Right atrium auricular region (tissue), 2 donors: ENCODE measurements at regions not wholly inside any gene's neighbourhood (a gene's known extent, or its start where the extent isn't known, plus 50 kb on each side); places are given as distances from the start of the nearest gene placed in this dataset.

Experiments
- DNase-seq: peaks from one replicate; pipeline ENCODE4 v3.0.0-alpha.2; 2019; ENCODE audit warnings: low spot score
- H3K27ac ChIP-seq, 2 donors: fragments of 200-600 bp; sonication (generic); 1 replicate in 1 of 2; 2 replicates in 1 of 2; pipeline ENCODE4 v1.5.1; 2016 to 2019
- H3K27me3 ChIP-seq, 2 donors: fragments of 200-600 bp; sonication (generic); one replicate each; pipeline versions ENCODE4 v1.5.1 to v1.6.0; 2017 to 2019
- H3K36me3 ChIP-seq: fragments of 200-600 bp; sonication (generic); one replicate; pipeline ENCODE4 v1.5.1; 2016
- H3K4me1 ChIP-seq, 2 donors: fragments of 200-600 bp; sonication (generic); one replicate each; pipeline versions ENCODE4 v1.5.1 to v1.6.0; 2017 to 2019
- H3K4me3 ChIP-seq, 2 donors: fragments of 200-600 bp; sonication (generic); 1 replicate in 1 of 2; 2 replicates in 1 of 2; pipeline ENCODE4 v1.5.1; 2017 to 2019; ENCODE audit warnings: mild to moderate bottlenecking in 1 of 2, moderate library complexity in 1 of 2
- H3K9me3 ChIP-seq, 2 donors: fragments of 200-600 bp; sonication (generic); one replicate each; pipeline ENCODE4 v1.5.1; 2019
- CTCF ChIP-seq, 2 donors: fragments of 200-600 bp; sonication (generic); IDR thresholded peaks; one replicate each; pipeline ENCODE4 v1.5.1; 2019; ENCODE audit warnings: antibody characterized with exemption in 2 of 2

GRCh38 chr1:185368913-185369491 is 52.0 kb upstream of the IVNS1ABP start:
- Histone ChIP-seq H3K27ac (no peak overlapping the region), H3K4me3 (no peak overlapping the region)
- no peak for TF ChIP-seq CTCF (IDR thresholded peaks at IDR 0.05)

DNA sequence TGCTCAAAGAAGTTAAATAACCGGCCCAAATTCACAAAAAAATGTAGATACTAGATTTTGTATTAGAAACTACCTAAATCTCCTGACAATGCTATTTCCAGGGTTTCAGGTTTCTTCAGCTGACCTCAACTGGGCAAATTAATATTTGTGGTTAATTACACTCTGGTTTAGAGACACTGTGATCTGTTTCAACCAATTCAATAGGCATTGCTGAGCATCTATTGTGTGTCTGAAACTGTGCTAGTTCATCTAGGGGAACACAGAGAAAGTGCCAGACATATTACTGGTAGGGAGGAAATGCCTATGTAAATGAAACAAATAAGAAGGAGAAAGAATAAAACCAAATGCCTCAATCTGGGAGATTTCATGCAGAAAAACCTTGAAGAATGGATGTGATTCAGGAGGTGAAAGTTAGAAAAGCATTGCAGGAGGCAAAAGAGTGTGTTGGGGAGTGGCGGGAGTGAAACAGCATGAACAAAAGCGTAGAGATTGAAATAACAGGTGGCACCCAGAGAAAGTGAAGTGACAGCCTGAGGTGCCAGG is 51.3 kb upstream of the IVNS1ABP start:
- no peaks in the 10 kb centered on the region for H3K9me3 ChIP-seq
- DNase-seq, result no peak
- no peak for TF ChIP-seq CTCF (IDR thresholded peaks at IDR 0.05)

More at GRCh38 chr1:185368913-185369491, 52.0 kb upstream of the IVNS1ABP start:
- no peaks in the 10 kb centered on the region for H3K4me1 ChIP-seq
- no peak for DNase-seq
- H3K36me3 ChIP-seq, result no peaks in the 10 kb centered on the region
- H3K27me3 ChIP-seq, result no peaks in the 10 kb centered on the region
- H3K9me3 ChIP-seq, result no peaks in the 10 kb centered on the region

GRCh38 chr1:185367218-185367617 is 50.2 kb upstream of the IVNS1ABP start:
- no peak overlapping the region for H3K4me3 ChIP-seq
- no peaks in the 10 kb centered on the region for H3K4me1 ChIP-seq
- no peaks in the 10 kb centered on the region for H3K27me3 ChIP-seq
- H3K27ac ChIP-seq, result no peak overlapping the region
- DNase-seq, result no peak
- no peak for TF ChIP-seq CTCF (IDR thresholded peaks at IDR 0.05)
- peaks cover 0 to 7% of the 10 kb centered on the region in 2 donors for H3K9me3 ChIP-seq
- H3K36me3 ChIP-seq, result no peaks in the 10 kb centered on the region

More for the DNA sequence above, 51.3 kb upstream of the IVNS1ABP start:
- Histone ChIP-seq H3K4me3 (no peak overlapping the region), H3K27me3 (no peaks in the 10 kb centered on the region), H3K4me1 (no peaks in the 10 kb centered on the region), H3K27ac (no peak overlapping the region), H3K36me3 (no peaks in the 10 kb centered on the region)
